ENCODE measurements at regions not wholly inside any gene's neighbourhood (a gene's known extent, or its start where the extent isn't known, plus 50 kb on each side); places are given as distances from the start of the nearest gene placed in this dataset.

DNA sequence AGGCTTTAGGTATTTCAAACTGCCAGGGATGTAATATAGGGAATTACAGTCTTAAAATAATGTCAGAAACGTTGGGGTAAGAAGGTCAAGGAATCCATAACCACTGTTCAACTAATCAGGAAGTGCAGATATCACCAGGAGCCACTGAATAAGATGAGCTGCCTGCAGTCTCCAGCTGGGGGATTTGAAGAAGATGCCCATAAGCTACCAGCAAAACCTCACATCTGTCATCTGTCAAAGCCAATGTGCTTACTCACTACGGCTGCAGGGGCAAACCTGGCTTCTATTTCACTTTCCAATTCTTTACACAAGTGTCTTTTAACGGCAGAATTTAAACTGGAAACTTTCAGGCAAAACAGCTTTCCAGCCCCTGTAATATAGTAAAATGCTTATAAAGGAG, 1410.1 kb upstream of the ATXN8OS start:
- Histone ChIP-seq H3K4me1 (no peaks in the 10 kb centered on the region), H3K4me3 (no peak overlapping the region), H3K27ac (no peak overlapping the region), H3K36me3 (no peaks in the 10 kb centered on the region), H3K27me3 (no peaks in the 10 kb centered on the region), H3K9me3 (peaks cover 0 to 4% (median 0%) of the 10 kb centered on the region in 4 donors)
- TF ChIP-seq, protein P1, sequence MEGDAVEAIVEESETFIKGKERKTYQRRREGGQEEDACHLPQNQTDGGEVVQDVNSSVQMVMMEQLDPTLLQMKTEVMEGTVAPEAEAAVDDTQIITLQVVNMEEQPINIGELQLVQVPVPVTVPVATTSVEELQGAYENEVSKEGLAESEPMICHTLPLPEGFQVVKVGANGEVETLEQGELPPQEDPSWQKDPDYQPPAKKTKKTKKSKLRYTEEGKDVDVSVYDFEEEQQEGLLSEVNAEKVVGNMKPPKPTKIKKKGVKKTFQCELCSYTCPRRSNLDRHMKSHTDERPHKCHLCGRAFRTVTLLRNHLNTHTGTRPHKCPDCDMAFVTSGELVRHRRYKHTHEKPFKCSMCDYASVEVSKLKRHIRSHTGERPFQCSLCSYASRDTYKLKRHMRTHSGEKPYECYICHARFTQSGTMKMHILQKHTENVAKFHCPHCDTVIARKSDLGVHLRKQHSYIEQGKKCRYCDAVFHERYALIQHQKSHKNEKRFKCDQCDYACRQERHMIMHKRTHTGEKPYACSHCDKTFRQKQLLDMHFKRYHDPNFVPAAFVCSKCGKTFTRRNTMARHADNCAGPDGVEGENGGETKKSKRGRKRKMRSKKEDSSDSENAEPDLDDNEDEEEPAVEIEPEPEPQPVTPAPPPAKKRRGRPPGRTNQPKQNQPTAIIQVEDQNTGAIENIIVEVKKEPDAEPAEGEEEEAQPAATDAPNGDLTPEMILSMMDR (IDR thresholded peaks at IDR 0.05), result no peak
- TF ChIP-seq EP300 (IDR thresholded peaks at IDR 0.05), result no peak
- no peak for TF ChIP-seq POLR2A (IDR thresholded peaks at IDR 0.05)
- no peak for DNase-seq (ENCODE audit: low spot score in 2 of 2)
- 43 to 59% methylated on average over 3 of the region's 3 CpGs for WGBS, 2 donors

DNA sequence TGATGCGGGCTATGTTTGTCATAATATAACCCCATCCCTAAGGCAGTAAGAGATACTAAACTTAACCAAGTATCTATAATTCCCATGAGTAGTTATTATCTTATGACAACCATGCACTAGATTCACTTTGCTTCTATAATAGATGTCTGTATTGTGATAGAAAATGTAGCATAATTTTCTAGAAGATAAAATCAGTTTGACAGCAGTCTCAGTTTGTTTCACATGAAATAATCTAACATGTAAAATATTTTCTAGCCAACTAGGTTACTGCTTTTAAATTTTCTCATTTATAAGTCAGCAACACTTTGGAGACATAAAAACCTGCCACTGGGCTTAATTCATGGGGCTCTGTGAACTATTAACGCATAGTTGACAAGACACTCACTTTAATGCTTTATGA, 1410.7 kb upstream of the ATXN8OS start:
- DNase-seq (ENCODE audit: low spot score in 2 of 2), result no peak
- Histone ChIP-seq H3K27me3 (no peaks in the 10 kb centered on the region), H3K36me3 (no peaks in the 10 kb centered on the region), H3K9me3 (peaks cover 0 to 4% (median 0%) of the 10 kb centered on the region in 4 donors), H3K27ac (no peak overlapping the region), H3K4me1 (no peaks in the 10 kb centered on the region), H3K4me3 (no peak overlapping the region)
- no peak for TF ChIP-seq EP300 (IDR thresholded peaks at IDR 0.05)
- TF ChIP-seq, protein P1 (IDR thresholded peaks at IDR 0.05), result no peak
- TF ChIP-seq POLR2A (IDR thresholded peaks at IDR 0.05), result no peak
- 90 to 91% methylated on average over 2 of the region's 2 CpGs for WGBS, 2 donors

DNA sequence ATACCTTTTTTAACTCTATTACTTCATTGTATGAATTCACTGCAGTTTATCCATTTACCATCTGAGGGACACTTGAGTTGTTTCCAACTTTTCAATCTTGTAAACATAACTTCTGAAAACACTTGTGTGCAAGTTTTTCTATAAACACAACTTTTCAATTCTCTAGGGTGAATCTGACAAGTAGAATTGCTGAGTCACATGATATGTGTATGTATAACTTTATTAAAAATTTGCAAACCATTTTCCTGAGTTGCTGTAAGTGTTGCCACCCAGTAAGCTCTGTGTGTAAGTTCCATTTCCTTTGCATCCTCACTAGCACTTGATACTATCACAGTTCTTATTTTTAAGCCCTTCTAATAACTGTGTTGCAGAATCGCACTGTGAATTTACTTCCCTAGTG, 1415.6 kb upstream of the ATXN8OS start:
- TF ChIP-seq, protein P1 (IDR thresholded peaks at IDR 0.05), result no peak
- TF ChIP-seq POLR2A (IDR thresholded peaks at IDR 0.05) (no peak), EP300 (IDR thresholded peaks at IDR 0.05) (no peak)
- Histone ChIP-seq H3K27me3 (no peaks in the 10 kb centered on the region), H3K27ac (no peak overlapping the region), H3K4me3 (no peak overlapping the region), H3K9me3 (no peaks in the 10 kb centered on the region), H3K36me3 (no peaks in the 10 kb centered on the region), H3K4me1 (no peaks in the 10 kb centered on the region)
- no peak for DNase-seq (ENCODE audit: low spot score in 2 of 2)
- 89 to 100% methylated on average over 1 of the region's 1 CpG for WGBS, 2 donors

DNA sequence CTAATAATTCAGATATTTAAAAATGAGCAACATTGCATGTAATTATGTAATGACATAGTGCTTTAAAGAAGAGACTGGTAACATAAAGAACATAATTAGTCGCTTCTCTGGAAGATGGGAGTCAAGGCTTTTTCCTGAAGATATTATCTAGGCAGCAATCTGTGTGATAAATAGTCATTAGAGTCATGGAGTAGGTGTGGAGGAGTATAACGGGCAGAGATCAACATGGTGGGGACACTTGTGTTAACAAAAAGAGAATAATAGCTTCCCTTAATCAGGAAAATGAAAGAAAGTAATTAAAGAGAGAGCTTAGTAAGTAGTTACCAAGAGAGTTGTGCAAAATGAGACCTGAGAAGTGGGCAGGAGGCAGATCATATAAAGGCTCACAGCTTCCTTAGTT, 1417.1 kb upstream of the ATXN8OS start:
- no peaks in the 10 kb centered on the region for H3K9me3 ChIP-seq
- no peak for TF ChIP-seq POLR2A (IDR thresholded peaks at IDR 0.05)
- TF ChIP-seq EP300 (IDR thresholded peaks at IDR 0.05), result no peak
- TF ChIP-seq, protein P1 (IDR thresholded peaks at IDR 0.05), result no peak

DNA sequence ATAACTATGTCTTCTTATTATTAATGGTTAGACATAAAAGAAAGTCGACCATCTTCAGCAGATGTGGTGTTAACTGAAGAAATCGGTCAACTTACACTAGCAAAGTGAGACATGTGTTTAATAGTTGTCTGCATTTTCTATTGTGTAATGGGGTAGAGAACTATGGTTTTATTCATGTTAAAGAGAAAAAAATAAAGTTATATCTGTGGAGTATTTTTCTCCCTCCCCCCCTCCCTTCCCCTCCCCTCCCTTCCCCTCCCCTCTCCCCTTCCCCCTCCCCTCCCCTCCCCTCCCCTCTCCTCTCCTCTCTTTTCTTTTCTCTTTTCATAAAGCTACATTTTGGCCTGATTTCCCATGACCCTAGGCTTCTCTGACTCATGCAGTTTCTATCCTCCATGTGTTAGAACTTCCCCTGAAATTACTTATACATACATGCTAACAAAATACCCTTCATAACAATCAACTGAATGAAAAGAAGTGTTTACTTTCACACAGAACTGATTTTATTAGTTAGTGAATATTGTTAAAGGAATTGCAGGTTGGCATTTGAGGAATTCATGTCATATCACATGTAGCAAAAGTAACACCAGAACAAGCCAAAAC, 1431.0 kb upstream of the ATXN8OS start:
- 66 to 73% methylated on average over 2 of the region's 2 CpGs for WGBS, 2 donors

More for the DNA sequence above, 1417.1 kb upstream of the ATXN8OS start:
- Histone ChIP-seq H3K27me3 (no peaks in the 10 kb centered on the region), H3K4me1 (no peaks in the 10 kb centered on the region), H3K27ac (no peak overlapping the region), H3K36me3 (no peaks in the 10 kb centered on the region), H3K4me3 (no peak overlapping the region)
- DNase-seq (ENCODE audit: low spot score in 2 of 2), result no peak
- 58 to 68% methylated on average over 2 of the region's 2 CpGs for WGBS, 2 donors

More for the DNA sequence above, 1431.0 kb upstream of the ATXN8OS start:
- no peaks in the 10 kb centered on the region for H3K36me3 ChIP-seq
- DNase-seq (ENCODE audit: low spot score in 2 of 2), result no peak
- H3K9me3 ChIP-seq, result no peaks in the 10 kb centered on the region
- TF ChIP-seq, protein P1 (IDR thresholded peaks at IDR 0.05), result no peak
- no peak for TF ChIP-seq POLR2A (IDR thresholded peaks at IDR 0.05)
- no peak for TF ChIP-seq EP300 (IDR thresholded peaks at IDR 0.05)
- no peaks in the 10 kb centered on the region for H3K27me3 ChIP-seq
- no peak overlapping the region for H3K4me3 ChIP-seq
- no peak overlapping the region for H3K27ac ChIP-seq
- H3K4me1 ChIP-seq, result no peaks in the 10 kb centered on the region
